Brain pericyte (primary cell): ENCODE measurements at regions not wholly inside any gene's neighbourhood (a gene's known extent, or its start where the extent isn't known, plus 50 kb on each side); places are given as distances from the start of the nearest gene placed in this dataset.

Experiments used
- DNase-seq: peaks from one replicate; pipeline ENCODE4 v3.0.0-alpha.2; 2012; ENCODE audit warnings: low read depth, low spot score

DNA sequence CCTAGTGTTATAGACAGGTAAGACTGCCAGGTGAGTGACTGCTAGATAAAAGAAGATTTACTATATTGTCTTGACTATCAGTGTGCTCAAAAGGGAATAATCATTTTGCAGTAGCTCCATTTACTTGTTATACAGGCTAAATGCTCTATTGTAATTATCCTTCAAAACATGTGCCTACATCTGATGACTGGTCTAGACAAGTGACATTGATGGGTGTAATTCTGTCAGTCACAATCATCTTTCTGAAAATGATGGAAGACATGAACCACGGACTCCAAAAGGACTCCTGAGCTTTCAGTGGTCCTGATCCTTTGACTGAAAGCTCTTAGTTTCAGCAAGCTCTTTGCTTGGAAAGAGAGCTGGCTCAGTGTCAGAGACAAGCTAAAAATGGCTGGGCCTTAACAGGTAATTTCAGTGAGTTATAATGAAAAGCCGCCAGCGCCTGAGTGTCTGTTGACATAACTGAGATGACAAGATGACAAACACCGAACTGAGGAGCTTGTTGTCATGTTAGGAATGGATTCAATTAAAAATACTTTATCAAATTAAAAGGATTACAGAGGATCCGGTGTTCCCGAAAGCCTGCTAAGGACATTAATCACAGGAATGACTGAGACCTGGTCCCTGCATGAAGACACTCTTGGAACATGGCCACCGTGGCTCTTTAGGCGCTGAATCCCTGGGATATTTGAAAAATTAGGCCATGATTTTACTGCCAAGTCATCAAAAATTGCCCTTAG is 141.7 kb downstream of the CMPK2 start:
- no peak for DNase-seq

- DNase-seq = no peak
Measured at GRCh38 chr2:6724605-6725140, 141.0 kb downstream of the CMPK2 start.

- no peak for DNase-seq
Measured at GRCh38 chr2:6728156-6728555, 137.6 kb downstream of the CMPK2 start.

DNA sequence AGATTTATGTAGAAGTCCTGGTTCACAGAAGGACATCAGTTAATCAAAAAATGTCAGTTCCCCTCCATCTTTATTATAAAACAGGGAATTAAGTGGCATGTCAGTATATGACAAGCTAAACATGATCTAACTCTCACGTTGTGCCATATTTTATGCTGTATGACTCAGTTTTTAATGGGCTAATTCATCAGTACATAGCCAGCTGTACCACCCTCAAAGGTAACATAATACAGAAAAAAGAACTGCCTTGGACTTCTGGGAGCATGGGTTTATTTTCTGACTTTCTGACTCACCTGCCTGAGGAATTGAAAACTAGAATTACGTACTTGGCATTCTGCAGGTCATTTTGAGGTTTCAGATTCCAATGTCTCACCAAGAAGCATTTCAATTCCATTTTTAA is 135.7 kb downstream of the CMPK2 start:
- no peak for DNase-seq

DNA sequence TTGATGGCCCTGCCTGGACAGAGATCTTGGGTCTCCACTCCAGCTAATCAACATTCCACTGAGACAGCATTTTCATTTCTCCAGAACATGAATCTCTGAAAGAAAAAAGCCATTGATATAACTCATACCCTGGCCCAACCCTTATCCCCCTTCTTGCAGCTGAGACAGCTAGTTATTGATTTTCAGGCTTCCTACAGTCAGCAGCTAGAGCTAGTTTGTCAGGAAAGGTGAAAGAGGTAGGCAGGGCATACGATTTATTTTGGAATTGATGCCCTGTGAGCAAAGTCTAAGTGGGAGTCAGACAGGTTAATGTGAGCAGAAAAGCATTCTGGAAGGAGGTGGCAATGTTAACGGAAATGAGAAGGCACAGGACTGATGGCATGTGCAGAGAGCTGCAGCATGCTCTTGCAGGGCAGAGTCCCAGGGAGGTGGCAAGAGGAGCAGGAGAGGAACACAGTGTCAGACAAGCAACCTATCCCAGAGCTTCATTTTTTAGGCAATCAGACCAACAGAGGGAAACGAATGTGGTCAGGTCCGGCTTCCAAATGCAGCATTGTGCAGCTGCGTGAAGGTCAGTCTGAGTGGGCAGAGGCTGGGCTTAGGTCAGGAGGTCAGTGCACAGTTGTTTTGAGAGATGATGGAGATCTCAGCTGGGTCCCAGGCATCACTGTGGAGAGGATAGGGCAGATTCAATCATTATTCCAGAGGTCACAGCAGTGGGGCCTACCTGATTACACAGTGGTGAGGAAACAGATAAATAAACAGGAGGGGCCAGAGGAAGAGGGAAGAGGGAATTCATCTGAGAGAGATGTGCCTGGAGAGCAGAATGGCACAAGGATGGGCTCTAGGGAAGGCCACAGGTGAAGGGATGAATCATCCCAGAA is 134.8 kb downstream of the CMPK2 start:
- no peak for DNase-seq

DNA sequence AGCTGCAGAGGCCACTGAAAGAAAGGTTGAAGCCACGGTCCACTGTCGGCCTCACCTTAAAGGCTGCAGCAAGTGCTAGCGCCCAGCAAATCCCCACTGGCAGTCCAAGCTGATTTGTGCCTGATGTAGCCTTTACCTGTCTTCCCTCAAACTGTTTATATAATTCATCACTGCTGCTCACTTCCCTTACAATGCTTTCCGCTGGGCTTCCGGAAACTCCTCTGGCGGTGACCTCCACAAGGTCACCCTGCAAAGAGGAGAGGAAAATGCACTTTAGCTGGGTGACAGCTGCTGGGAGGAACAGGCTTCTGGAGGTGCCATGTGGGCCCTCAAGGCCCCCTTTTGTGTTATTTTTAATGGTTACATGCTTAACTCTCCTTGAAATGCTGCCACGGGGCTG is 126.2 kb downstream of the CMPK2 start:
- DNase-seq = no peak

GRCh38 chr2:6741229-6741628 is 124.5 kb downstream of the CMPK2 start:
- DNase-seq = no peak

DNA sequence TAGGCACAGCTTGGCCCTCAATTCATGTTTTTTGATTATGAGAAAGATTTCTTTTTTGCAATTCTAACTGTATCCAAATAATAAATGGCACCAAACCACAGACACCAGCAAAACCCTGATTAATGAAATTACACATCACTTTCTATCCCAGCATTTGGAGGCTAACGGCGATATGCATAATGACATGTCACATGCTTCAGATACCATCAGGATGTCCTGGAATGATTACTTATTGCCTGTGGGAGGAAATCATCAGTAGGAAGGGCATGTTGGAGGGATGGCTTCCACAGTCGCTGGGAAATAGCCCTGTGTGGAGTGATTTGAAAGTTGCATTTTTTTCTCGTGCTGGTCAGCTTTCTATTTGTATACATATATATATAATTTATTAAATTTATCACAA is 121.7 kb downstream of the CMPK2 start:
- DNase-seq = no peak

- no peak for DNase-seq
Measured at GRCh38 chr2:6747433-6747832, 118.3 kb downstream of the CMPK2 start.

- DNase-seq = no peak
Measured at GRCh38 chr2:6748406-6749067, 117.2 kb downstream of the CMPK2 start.

DNA sequence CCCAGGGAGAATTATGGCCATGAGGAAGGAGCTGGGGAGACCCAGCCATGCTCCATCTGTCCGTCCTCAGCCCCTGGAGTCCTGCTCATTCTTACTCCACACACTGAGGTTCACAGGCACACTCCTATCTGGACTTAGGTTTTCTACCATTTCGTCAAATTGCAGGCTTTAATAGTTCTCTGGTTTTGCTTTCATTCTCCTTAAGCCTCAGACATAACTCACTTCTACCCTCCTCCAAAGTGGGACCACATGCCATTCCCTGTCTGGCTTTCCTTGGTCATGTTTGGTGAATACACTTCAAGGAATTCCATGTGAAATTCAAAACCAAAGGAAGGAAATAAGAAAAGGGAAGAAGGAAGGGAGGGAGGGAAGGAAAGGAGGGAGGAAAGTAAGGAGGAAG is 115.7 kb downstream of the CMPK2 start:
- DNase-seq = no peak

- DNase-seq = no peak
Measured at GRCh38 chr2:6750411-6751158, 115.1 kb downstream of the CMPK2 start.

- DNase-seq = no peak
Measured at GRCh38 chr2:6754419-6754818, 111.3 kb downstream of the CMPK2 start.

GRCh38 chr2:6755456-6755855 is 110.3 kb downstream of the CMPK2 start:
- DNase-seq = no peak

GRCh38 chr2:6757215-6757614 is 108.5 kb downstream of the CMPK2 start:
- DNase-seq = no peak

DNA sequence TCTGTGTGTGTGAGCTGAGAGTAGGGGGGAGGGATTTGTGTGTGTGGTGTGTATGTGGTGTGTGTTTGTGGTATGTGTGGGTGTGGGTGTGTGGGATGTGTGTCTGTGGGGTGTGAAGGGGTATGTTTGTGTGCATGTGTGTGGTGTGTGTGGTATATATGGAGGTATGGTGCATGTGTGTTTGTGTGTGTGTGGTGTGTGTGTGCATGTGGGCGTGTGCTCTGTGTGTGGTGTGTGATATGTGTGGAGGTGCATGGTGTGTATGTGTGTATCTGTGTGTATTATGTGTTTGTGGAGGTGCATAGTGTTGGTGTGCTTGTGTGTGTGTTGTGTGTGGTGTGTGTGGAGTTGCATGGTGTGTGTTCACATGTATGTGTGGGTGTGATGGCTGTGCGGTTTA is 106.0 kb downstream of the CMPK2 start:
- no peak for DNase-seq

DNA sequence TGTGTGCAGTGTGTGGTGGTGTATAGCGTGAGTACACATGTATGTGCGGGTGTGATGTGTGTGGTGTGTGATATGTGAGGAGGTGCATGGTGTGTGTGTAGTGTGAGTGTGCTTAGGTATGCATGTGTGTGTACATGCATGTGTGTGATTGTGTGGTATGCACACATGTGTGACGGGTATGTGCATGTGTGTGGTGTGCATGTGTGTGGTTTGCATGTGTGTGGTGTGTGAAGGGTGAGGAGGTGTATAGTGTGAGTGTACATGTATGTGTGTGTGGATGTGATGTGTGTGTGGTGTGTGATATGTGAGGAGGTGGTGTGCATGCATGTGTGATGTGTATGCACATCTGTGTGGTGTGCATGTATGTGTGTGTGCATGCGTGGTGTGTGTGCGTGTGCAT is 105.6 kb downstream of the CMPK2 start:
- no peak for DNase-seq

- no peak for DNase-seq
Measured at GRCh38 chr2:6764968-6765723, 100.6 kb downstream of the CMPK2 start.

GRCh38 chr2:6769346-6769745 is 96.4 kb downstream of the CMPK2 start:
- no peak for DNase-seq

DNA sequence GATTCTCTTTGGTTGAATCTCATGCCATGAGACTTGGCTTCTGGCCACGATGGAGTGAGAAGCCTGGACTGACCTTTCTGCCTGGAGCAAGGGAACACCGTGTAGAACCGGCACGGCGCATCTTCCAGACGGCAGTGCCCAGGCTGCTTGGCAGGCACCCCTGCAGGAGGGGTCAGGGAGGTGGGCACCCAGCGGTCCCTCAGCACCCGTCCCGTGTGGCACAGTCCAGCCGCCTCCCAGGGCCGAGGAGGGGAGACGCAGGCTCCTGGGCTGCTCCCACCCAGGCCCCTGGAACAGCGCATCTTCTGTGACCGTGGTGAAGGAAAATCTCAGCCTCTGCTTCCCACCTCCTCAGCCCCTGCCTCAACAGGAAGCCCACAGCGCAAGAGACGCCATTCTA is 95.7 kb downstream of the CMPK2 start:
- DNase-seq = no peak
